ENCODE measurements at regions not wholly inside any gene's neighbourhood (a gene's known extent, or its start where the extent isn't known, plus 50 kb on each side); places are given as distances from the start of the nearest gene placed in this dataset.

GRCh38 chr1:213697192-213697802 is 290.5 kb upstream of the PROX1 start:
- no peak for TF ChIP-seq CTCF (IDR thresholded peaks at IDR 0.05)
- TF ChIP-seq POLR2AphosphoS5 (IDR thresholded peaks at IDR 0.05; ENCODE audit: low read depth, low read length) = no peak
- TF ChIP-seq SIN3A (IDR thresholded peaks at IDR 0.05; ENCODE audit: borderline replicate concordance, insufficient read depth, low read depth, low read length) = no peak
- no peak for TF ChIP-seq REST (IDR thresholded peaks at IDR 0.05; ENCODE audit: insufficient read depth in 1 of 2, low read depth in 2 of 2, low read length in 1 of 2)
- TF ChIP-seq TCF7L2 (IDR thresholded peaks at IDR 0.05; ENCODE audit: low read depth, low read length) = no peak

Data from Panc1 (cell line).